Aorta (tissue), 5 donors: ENCODE measurements at regions not wholly inside any gene's neighbourhood (a gene's known extent, or its start where the extent isn't known, plus 50 kb on each side); places are given as distances from the start of the nearest gene placed in this dataset.

Source experiments
- ATAC-seq: fragments of 200-7000 bp; cut with Tn5 transposase; one replicate; pipeline ENCODE4 v1.9.1; 2022; ENCODE audit warnings: moderate library complexity; ENCODE audit not compliant: low FRiP score
- DNase-seq, 2 donors: peaks; one replicate each; pipeline ENCODE4 v3.0.0-alpha.2; 2020
- H3K27ac ChIP-seq, 2 donors: one replicate each; pipeline ENCODE4 v1.5.1; 2013; ENCODE audit warnings: low read length in 2 of 2, mild to moderate bottlenecking in 2 of 2, moderate library complexity in 2 of 2, control low read depth in 1 of 2, inconsistent platforms in 1 of 2, low read depth in 1 of 2
- H3K27me3 ChIP-seq, 2 donors: one replicate each; pipeline ENCODE4 v1.6.1; 2013; ENCODE audit warnings: control low read depth in 1 of 2, low read length in 1 of 2, mild to moderate bottlenecking in 1 of 2, moderate library complexity in 1 of 2; ENCODE audit not compliant: insufficient read depth in 2 of 2, control insufficient read depth in 1 of 2
- H3K36me3 ChIP-seq, 2 donors: one replicate each; pipeline ENCODE4 v1.6.1; 2013; ENCODE audit warnings: control low read depth in 1 of 2, low read length in 1 of 2, mild to moderate bottlenecking in 1 of 2; ENCODE audit not compliant: insufficient read depth in 2 of 2, control insufficient read depth in 1 of 2
- H3K4me1 ChIP-seq, 2 donors: one replicate each; pipeline ENCODE4 v1.6.1; 2013; ENCODE audit warnings: low read length in 2 of 2, control low read depth in 1 of 2, mild to moderate bottlenecking in 1 of 2, moderate library complexity in 1 of 2; ENCODE audit not compliant: insufficient read depth in 2 of 2, control insufficient read depth in 1 of 2
- H3K4me3 ChIP-seq, 2 donors: one replicate each; pipeline ENCODE4 v1.5.1; 2013; ENCODE audit warnings: low read length in 2 of 2, control low read depth in 1 of 2, mild to moderate bottlenecking in 1 of 2
- H3K9me3 ChIP-seq: one replicate; pipeline ENCODE4 v1.6.1; 2013; ENCODE audit warnings: mild to moderate bottlenecking, low read length; ENCODE audit not compliant: control insufficient read depth
- WGBS, 2 donors: extraction: QIAGEN DNeasy Blood & Tissue Kit; methylation state at CpG; one replicate each; pipeline ENCODE4 v1.1.7; 2013; 5-methylcytosine and 5-hydroxymethylcytosine counted together
- intact Hi-C, 2 donors: fragments of 100-400 bp; cut with DNase I; formaldehyde crosslinking; loops; one replicate each; pipeline versions ENCODE4 v1.14.2 to v1.15.0; 2022
- donor health status: healthy with polysubstance abuse.
- donor health status: Bipolar disorder and iron deficiency.
- donor health status: DM: no; HTN: no; CAD: no.
- donor health status: DM: no; HTN: no; CAD: no.
- donor health status: DM: yes; HTN: yes; CAD: no.

DNA sequence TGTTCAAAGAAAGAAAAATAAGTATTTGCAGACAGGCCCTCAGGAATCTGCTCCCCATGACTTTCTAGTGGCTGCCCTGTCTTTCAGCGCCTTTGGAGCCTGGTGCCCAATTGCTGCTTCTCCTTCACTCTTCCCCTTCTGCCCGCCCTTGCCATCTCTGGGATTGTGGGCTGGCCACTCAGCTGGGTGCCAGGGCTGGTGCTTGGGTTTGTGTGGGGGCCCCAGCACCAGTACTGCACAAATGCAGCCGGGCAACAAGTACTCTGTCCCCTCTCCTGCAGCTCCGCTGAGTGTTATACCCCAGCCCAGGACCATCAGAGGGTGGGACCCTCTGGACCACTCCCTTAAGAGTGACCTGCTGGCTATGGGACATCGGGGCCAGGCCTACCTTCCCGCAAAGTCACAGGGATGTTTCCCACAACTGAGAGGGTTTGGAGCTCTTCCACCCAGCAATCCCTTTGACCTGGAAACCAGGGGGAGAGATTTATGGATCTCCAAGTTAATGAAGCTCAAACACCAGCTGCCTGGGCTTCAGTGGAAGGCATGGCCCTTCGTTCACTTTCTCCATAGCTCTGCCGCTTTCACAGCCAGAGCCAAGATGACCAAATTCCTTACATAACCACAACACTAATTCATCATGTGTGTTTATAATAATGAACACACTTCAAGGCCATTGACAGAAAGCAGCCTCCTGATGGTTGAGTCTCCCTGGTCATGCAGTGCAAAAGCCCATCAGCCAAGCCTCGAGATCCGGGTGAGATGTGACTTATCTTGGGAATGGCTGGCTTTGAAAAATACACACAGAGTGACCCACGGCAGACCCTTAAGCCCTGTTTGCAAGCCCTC is 313.9 kb upstream of the ZNF32 start:
- intact Hi-C loops: loop anchor here (5.0 kb wide), 2 partner anchors 95 to 105 kb away; no protein-coding TSS in a partner anchor
- peak overlapping the region in 1 of 2 donors; percentile 55 for H3K27ac ChIP-seq
- no peak for DNase-seq
- no peaks in the 10 kb centered on the region for H3K36me3 ChIP-seq
- no peak overlapping the region for H3K4me3 ChIP-seq
- no peaks in the 10 kb centered on the region for H3K27me3 ChIP-seq
- H3K9me3 ChIP-seq: no peaks in the 10 kb centered on the region
- WGBS, 2 donors: 59 to 66% methylated on average over 11 of the region's 11 CpGs
- H3K4me1 ChIP-seq: peaks cover 2 to 9% of the 10 kb centered on the region in 2 donors
- ATAC-seq: no peak

GRCh38 chr10:43961523-43962345 is 313.1 kb upstream of the ZNF32 start:
- Histone ChIP-seq H3K36me3 (no peaks in the 10 kb centered on the region), H3K27me3 (no peaks in the 10 kb centered on the region), H3K4me1 (peaks cover 2 to 9% of the 10 kb centered on the region in 2 donors), H3K9me3 (no peaks in the 10 kb centered on the region), H3K4me3 (no peak overlapping the region), H3K27ac (peak overlapping the region in 1 of 2 donors; percentile 4)
- ATAC-seq (peak; percentile 57), DNase-seq (peak in 1 of 2 donors; percentile 46)
- intact Hi-C loops: loop anchor here (5.0 kb wide), 2 partner anchors 94 to 106 kb away; no protein-coding TSS in a partner anchor
- 68 to 70% methylated on average over 15 of the region's 15 CpGs for WGBS, 2 donors

DNA sequence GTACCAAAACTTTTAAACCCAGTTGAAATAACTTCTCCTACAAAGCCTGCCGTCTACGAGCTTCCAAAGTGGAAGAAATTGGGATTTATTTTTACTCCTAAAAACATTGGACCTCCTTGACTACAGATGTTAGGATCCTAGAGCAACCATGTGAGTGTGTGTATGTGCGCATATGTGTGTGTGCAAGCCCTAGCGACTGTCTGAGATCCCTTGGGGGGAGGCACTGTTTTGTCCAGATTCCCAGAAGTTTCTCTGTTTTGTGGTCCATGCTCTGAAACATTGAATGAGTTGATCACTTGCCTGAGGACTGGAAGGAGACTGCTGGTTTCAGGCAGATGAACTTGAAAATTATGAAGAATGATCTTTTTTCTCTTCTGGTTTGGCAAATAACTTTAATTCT is 312.3 kb upstream of the ZNF32 start:
- Histone ChIP-seq H3K27ac (peak overlapping the region in 1 of 2 donors; percentile 56), H3K4me3 (no peak overlapping the region), H3K9me3 (no peaks in the 10 kb centered on the region), H3K36me3 (no peaks in the 10 kb centered on the region), H3K4me1 (peaks cover 2 to 9% of the 10 kb centered on the region in 2 donors), H3K27me3 (no peaks in the 10 kb centered on the region)
- ATAC-seq (no peak), DNase-seq (no peak)
- 20 to 26% methylated on average over 4 of the region's 4 CpGs for WGBS, 2 donors
- intact Hi-C loops: loop anchor here (5.0 kb wide), 2 partner anchors 94 to 106 kb away; no protein-coding TSS in a partner anchor

- Histone ChIP-seq H3K4me1 (peaks cover 2 to 7% of the 10 kb centered on the region in 2 donors), H3K36me3 (no peaks in the 10 kb centered on the region), H3K9me3 (no peaks in the 10 kb centered on the region), H3K4me3 (no peak overlapping the region), H3K27me3 (no peaks in the 10 kb centered on the region), H3K27ac (peak overlapping the region in 1 of 2 donors; percentile 60)
- DNase-seq (no peak), ATAC-seq (no peak)
- 92% methylated on average over 4 of the region's 4 CpGs for WGBS, 2 donors
- intact Hi-C loops: loop anchor here (5.0 kb wide), 2 partner anchors 93 to 107 kb away; no protein-coding TSS in a partner anchor
Observed at GRCh38 chr10:43960477-43960876, 311.8 kb upstream of the ZNF32 start.

DNA sequence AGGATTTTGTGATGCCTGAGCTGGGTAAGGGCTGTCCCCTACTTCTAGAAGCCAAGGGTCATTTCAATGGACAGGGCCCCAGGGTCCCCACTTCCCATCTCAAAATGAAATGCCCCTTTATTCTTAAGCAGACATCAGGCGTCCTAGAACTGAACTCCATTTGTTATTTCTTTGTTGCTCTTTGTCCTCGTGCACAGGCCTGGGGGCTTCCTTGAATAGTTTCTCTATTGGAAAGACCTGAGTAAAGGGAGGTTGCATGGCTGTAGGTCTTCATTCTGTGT is 311.4 kb upstream of the ZNF32 start:
- Histone ChIP-seq H3K27ac (peak overlapping the region in 1 of 2 donors; percentile 20), H3K4me1 (peaks cover 2 to 3% of the 10 kb centered on the region in 2 donors), H3K27me3 (no peaks in the 10 kb centered on the region), H3K9me3 (no peaks in the 10 kb centered on the region), H3K4me3 (no peak overlapping the region), H3K36me3 (no peaks in the 10 kb centered on the region)
- WGBS, 2 donors: 92 to 94% methylated on average over 2 of the region's 2 CpGs
- intact Hi-C loops: loop anchor here (5.0 kb wide), 2 partner anchors 93 to 107 kb away; no protein-coding TSS in a partner anchor
- no peak for DNase-seq
- ATAC-seq: no peak

DNA sequence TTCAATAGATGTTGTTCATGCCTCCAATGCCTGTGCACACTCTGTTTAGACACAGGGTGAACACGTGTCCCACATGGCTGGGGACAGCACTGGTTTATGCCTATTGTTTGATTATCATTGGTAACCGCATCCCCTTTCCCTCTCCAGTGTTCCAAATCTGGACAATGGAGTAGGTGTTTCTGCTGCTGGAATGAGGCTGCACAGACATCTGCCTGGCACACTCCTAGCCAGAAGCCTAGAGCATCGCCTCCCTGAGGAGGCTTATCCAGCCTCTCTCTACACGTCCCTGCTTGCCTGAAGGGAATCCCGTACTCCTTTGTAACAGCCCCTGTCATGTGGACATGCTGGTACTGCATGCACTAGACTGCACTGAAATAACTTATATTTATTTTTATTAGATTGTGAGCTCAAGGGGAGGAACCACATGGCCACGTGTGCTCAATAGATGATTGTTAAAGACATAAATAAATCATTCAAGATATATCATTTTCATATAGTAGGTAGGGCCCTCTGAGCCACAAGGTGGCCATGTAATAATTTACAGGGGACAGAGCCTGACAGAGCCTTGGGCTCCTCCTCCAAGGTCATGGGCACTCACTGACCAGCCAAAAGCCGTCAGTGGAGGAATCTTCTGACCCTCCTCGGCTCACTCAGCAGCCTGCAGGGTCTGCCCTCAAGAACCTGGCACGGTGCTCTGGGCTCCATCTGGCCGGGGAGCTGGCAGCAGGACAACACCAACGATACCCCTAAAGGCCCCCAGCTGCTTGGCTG is 310.9 kb upstream of the ZNF32 start:
- 40 to 43% methylated on average over 11 of the region's 11 CpGs for WGBS, 2 donors
- peak overlapping the region in 1 of 2 donors; percentile 20 for H3K27ac ChIP-seq
- H3K27me3 ChIP-seq: no peaks in the 10 kb centered on the region
- intact Hi-C loops: loop anchor here (5.0 kb wide), 2 partner anchors 92 to 108 kb away; no protein-coding TSS in a partner anchor
- no peak overlapping the region for H3K4me3 ChIP-seq
- ATAC-seq: no peak
- peak in 1 of 2 donors; percentile 59 for DNase-seq
- H3K4me1 ChIP-seq: peaks cover 2 to 3% of the 10 kb centered on the region in 2 donors
- H3K9me3 ChIP-seq: no peaks in the 10 kb centered on the region
- H3K36me3 ChIP-seq: no peaks in the 10 kb centered on the region

DNA sequence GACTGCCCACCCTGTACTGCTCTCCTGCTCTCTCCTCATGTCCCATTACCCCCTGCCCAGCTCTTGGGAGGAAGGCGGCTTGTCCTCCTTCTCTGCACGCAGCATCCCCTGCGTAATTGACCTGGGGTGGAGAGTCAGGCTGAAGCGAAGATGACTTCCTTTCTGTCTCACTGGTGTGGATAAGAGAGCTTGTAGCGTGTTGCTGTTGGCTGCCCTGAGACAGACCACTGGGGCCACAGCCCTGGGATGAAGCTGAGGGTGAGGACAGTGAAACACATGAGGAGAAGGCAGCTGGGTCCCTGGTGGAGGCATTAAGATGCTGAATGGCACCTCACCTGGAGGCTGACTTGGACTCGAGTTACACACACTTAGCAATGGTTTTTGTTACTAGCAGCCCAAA is 310.3 kb upstream of the ZNF32 start:
- Histone ChIP-seq H3K4me1 (peaks cover 0 to 3% of the 10 kb centered on the region in 2 donors), H3K27me3 (no peaks in the 10 kb centered on the region), H3K27ac (no peak overlapping the region), H3K36me3 (no peaks in the 10 kb centered on the region), H3K4me3 (no peak overlapping the region), H3K9me3 (no peaks in the 10 kb centered on the region)
- intact Hi-C loops: no loop called here
- peak in 1 of 2 donors; percentile 61 for DNase-seq
- 96 to 97% methylated on average over 6 of the region's 6 CpGs for WGBS, 2 donors
- ATAC-seq: no peak

DNA sequence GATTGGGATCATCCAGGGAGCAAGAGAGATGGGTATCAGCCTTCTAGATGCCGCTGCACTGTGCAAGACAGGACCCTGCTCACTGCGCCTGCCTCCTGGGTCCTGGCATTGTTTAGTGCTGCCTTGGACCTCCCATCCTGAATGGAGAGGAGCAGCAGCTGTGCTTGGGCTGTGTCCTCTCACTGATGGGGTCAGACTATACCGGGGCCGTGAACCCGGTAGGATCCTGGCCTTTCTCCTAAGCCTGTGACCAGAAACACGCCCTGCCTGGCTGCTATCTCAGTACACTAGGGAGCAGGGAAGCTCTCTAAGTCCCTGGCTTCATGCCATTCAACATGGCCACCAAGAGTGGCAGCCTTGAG is 309.4 kb upstream of the ZNF32 start:
- intact Hi-C loops: no loop called here
- DNase-seq (peak in 1 of 2 donors; percentile 57), ATAC-seq (no peak)
- no peaks in the 10 kb centered on the region for H3K9me3 ChIP-seq
- H3K4me1 ChIP-seq: peaks cover 0 to 3% of the 10 kb centered on the region in 2 donors
- no peak overlapping the region for H3K27ac ChIP-seq
- H3K36me3 ChIP-seq: no peaks in the 10 kb centered on the region
- WGBS, 2 donors: 96 to 98% methylated on average over 6 of the region's 6 CpGs
- no peak overlapping the region for H3K4me3 ChIP-seq
- H3K27me3 ChIP-seq: no peaks in the 10 kb centered on the region
